ENCODE measurements at regions not wholly inside any gene's neighbourhood (a gene's known extent, or its start where the extent isn't known, plus 50 kb on each side); places are given as distances from the start of the nearest gene placed in this dataset.

- FAIRE-seq (no peak), DNase-seq (no peak)
- Histone ChIP-seq H3K27me3 (ENCODE audit: control insufficient read depth in 3 of 3, insufficient read depth in 3 of 3, low read length in 3 of 3) (no peaks in the 10 kb centered on the region), H3K4me1 (ENCODE audit: control insufficient read depth in 3 of 3, insufficient read depth in 2 of 3, low read depth in 1 of 3, low read length in 2 of 3) (no peaks in the 10 kb centered on the region), H3K27ac (ENCODE audit: low read depth in 1 of 3, low read length in 2 of 3) (no peak overlapping the region), H3K4me3 (ENCODE audit: low read depth in 1 of 3, low read length in 3 of 3) (no peak overlapping the region), H3K36me3 (ENCODE audit: control insufficient read depth in 3 of 3, insufficient read depth in 2 of 3, low read depth in 1 of 3, low read length in 3 of 3) (no peaks in the 10 kb centered on the region), H3K9me3 (ENCODE audit: control insufficient read depth in 2 of 2, insufficient read depth in 1 of 2, low read depth in 1 of 2, low read length in 1 of 2) (no peaks in the 10 kb centered on the region)
- 90 to 92% (median 90%) methylated on average over 2 of the region's 2 CpGs for WGBS, 3 donors
These were observed 116.0 kb upstream of the SLC35B3 start for GRCh38 chr6:8551386-8551785.

- Histone ChIP-seq H3K27me3 (ENCODE audit: control insufficient read depth in 3 of 3, insufficient read depth in 3 of 3, low read length in 3 of 3) (no peaks in the 10 kb centered on the region), H3K9me3 (ENCODE audit: control insufficient read depth in 2 of 2, insufficient read depth in 1 of 2, low read depth in 1 of 2, low read length in 1 of 2) (no peaks in the 10 kb centered on the region), H3K4me3 (ENCODE audit: low read depth in 1 of 3, low read length in 3 of 3) (no peak overlapping the region), H3K36me3 (ENCODE audit: control insufficient read depth in 3 of 3, insufficient read depth in 2 of 3, low read depth in 1 of 3, low read length in 3 of 3) (no peaks in the 10 kb centered on the region), H3K27ac (ENCODE audit: low read depth in 1 of 3, low read length in 2 of 3) (no peak overlapping the region), H3K4me1 (ENCODE audit: control insufficient read depth in 3 of 3, insufficient read depth in 2 of 3, low read depth in 1 of 3, low read length in 2 of 3) (no peaks in the 10 kb centered on the region)
- no peak for DNase-seq
- 63 to 66% (median 63%) methylated on average over 6 of the region's 6 CpGs for WGBS, 3 donors
- no peak for FAIRE-seq
These were observed 113.9 kb upstream of the SLC35B3 start for GRCh38 chr6:8549074-8549790.

- no peak overlapping the region for H3K4me3 ChIP-seq (ENCODE audit: low read depth in 1 of 3, low read length in 3 of 3)
- 78 to 84% (median 84%) methylated on average over 7 of the region's 7 CpGs for WGBS, 3 donors
- H3K36me3 ChIP-seq (ENCODE audit: control insufficient read depth in 3 of 3, insufficient read depth in 2 of 3, low read depth in 1 of 3, low read length in 3 of 3) = no peaks in the 10 kb centered on the region
- no peak for FAIRE-seq
- no peak for DNase-seq
- H3K27me3 ChIP-seq (ENCODE audit: control insufficient read depth in 3 of 3, insufficient read depth in 3 of 3, low read length in 3 of 3) = no peaks in the 10 kb centered on the region
- no peak overlapping the region for H3K27ac ChIP-seq (ENCODE audit: low read depth in 1 of 3, low read length in 2 of 3)
- no peaks in the 10 kb centered on the region for H3K9me3 ChIP-seq (ENCODE audit: control insufficient read depth in 2 of 2, insufficient read depth in 1 of 2, low read depth in 1 of 2, low read length in 1 of 2)
- H3K4me1 ChIP-seq (ENCODE audit: control insufficient read depth in 3 of 3, insufficient read depth in 2 of 3, low read depth in 1 of 3, low read length in 2 of 3) = no peaks in the 10 kb centered on the region
These were observed 111.2 kb upstream of the SLC35B3 start for GRCh38 chr6:8546496-8546895.

- Histone ChIP-seq H3K4me1 (ENCODE audit: control insufficient read depth in 3 of 3, insufficient read depth in 2 of 3, low read depth in 1 of 3, low read length in 2 of 3) (no peaks in the 10 kb centered on the region), H3K36me3 (ENCODE audit: control insufficient read depth in 3 of 3, insufficient read depth in 2 of 3, low read depth in 1 of 3, low read length in 3 of 3) (no peaks in the 10 kb centered on the region), H3K9me3 (ENCODE audit: control insufficient read depth in 2 of 2, insufficient read depth in 1 of 2, low read depth in 1 of 2, low read length in 1 of 2) (no peaks in the 10 kb centered on the region), H3K27me3 (ENCODE audit: control insufficient read depth in 3 of 3, insufficient read depth in 3 of 3, low read length in 3 of 3) (no peaks in the 10 kb centered on the region), H3K27ac (ENCODE audit: low read depth in 1 of 3, low read length in 2 of 3) (no peak overlapping the region), H3K4me3 (ENCODE audit: low read depth in 1 of 3, low read length in 3 of 3) (no peak overlapping the region)
- WGBS, 3 donors = 66 to 90% (median 86%) methylated on average over 1 of the region's 1 CpG
- no peak for DNase-seq
- FAIRE-seq = no peak
These were observed 110.0 kb upstream of the SLC35B3 start for GRCh38 chr6:8545336-8545735.

- no peak overlapping the region for H3K27ac ChIP-seq (ENCODE audit: low read depth in 1 of 3, low read length in 2 of 3)
- no peaks in the 10 kb centered on the region for H3K4me1 ChIP-seq (ENCODE audit: control insufficient read depth in 3 of 3, insufficient read depth in 2 of 3, low read depth in 1 of 3, low read length in 2 of 3)
- WGBS, 3 donors = 67 to 75% (median 68%) methylated on average over 4 of the region's 4 CpGs
- H3K4me3 ChIP-seq (ENCODE audit: low read depth in 1 of 3, low read length in 3 of 3) = no peak overlapping the region
- H3K36me3 ChIP-seq (ENCODE audit: control insufficient read depth in 3 of 3, insufficient read depth in 2 of 3, low read depth in 1 of 3, low read length in 3 of 3) = no peaks in the 10 kb centered on the region
- no peaks in the 10 kb centered on the region for H3K9me3 ChIP-seq (ENCODE audit: control insufficient read depth in 2 of 2, insufficient read depth in 1 of 2, low read depth in 1 of 2, low read length in 1 of 2)
- DNase-seq (no peak), FAIRE-seq (no peak)
- no peaks in the 10 kb centered on the region for H3K27me3 ChIP-seq (ENCODE audit: control insufficient read depth in 3 of 3, insufficient read depth in 3 of 3, low read length in 3 of 3)
These were observed 108.4 kb upstream of the SLC35B3 start for GRCh38 chr6:8543714-8544113.

DNA sequence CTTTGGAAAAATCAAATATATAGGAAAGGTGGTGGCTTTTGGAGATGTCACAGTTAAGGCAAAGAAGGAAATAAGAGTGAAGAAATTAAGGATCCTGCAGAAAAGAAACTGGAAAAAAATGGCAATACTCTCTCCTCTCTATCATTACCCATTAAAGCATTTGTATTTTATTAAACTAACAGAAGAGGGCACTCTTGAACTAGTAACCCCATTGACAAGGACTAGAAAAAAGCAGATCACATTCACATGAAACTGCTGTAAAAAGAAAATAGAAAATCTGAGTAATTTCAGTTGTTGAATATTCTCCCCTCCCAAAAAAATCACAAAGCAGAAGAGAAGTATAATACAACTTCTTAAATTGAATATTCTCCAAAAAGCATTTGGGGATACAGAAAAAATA, 104.1 kb upstream of the SLC35B3 start:
- DNase-seq (no peak), FAIRE-seq (no peak)
- Histone ChIP-seq H3K27me3 (ENCODE audit: control insufficient read depth in 3 of 3, insufficient read depth in 3 of 3, low read length in 3 of 3) (no peaks in the 10 kb centered on the region), H3K9me3 (ENCODE audit: control insufficient read depth in 2 of 2, insufficient read depth in 1 of 2, low read depth in 1 of 2, low read length in 1 of 2) (no peaks in the 10 kb centered on the region), H3K36me3 (ENCODE audit: control insufficient read depth in 3 of 3, insufficient read depth in 2 of 3, low read depth in 1 of 3, low read length in 3 of 3) (no peaks in the 10 kb centered on the region), H3K4me1 (ENCODE audit: control insufficient read depth in 3 of 3, insufficient read depth in 2 of 3, low read depth in 1 of 3, low read length in 2 of 3) (no peaks in the 10 kb centered on the region), H3K4me3 (ENCODE audit: low read depth in 1 of 3, low read length in 3 of 3) (no peak overlapping the region), H3K27ac (ENCODE audit: low read depth in 1 of 3, low read length in 2 of 3) (no peak overlapping the region)

DNA sequence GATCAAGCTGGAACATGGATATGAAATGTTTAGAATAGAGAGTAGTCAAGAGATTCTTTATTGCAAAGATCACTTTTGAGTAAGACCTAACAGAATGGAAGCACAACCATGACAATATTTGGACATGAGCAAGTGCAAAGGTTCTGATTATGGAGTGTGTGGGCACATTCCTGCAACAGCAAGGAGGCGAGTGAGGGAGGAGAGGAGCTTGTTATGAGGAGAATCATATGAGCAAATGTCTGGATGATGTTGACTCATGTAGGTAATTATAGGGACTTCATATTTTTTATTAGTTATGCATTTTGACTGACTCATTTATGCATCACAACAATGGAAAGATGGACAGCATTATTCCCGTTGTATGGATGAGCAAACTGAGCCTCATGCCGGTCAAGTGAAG, 100.8 kb upstream of the SLC35B3 start:
- H3K27me3 ChIP-seq (ENCODE audit: control insufficient read depth in 3 of 3, insufficient read depth in 3 of 3, low read length in 3 of 3) = no peaks in the 10 kb centered on the region
- no peaks in the 10 kb centered on the region for H3K36me3 ChIP-seq (ENCODE audit: control insufficient read depth in 3 of 3, insufficient read depth in 2 of 3, low read depth in 1 of 3, low read length in 3 of 3)
- WGBS, 3 donors = 48 to 88% (median 72%) methylated on average over 3 of the region's 3 CpGs
- no peak overlapping the region for H3K4me3 ChIP-seq (ENCODE audit: low read depth in 1 of 3, low read length in 3 of 3)
- FAIRE-seq (no peak), DNase-seq (no peak)
- no peak overlapping the region for H3K27ac ChIP-seq (ENCODE audit: low read depth in 1 of 3, low read length in 2 of 3)
- H3K4me1 ChIP-seq (ENCODE audit: control insufficient read depth in 3 of 3, insufficient read depth in 2 of 3, low read depth in 1 of 3, low read length in 2 of 3) = no peaks in the 10 kb centered on the region
- H3K9me3 ChIP-seq (ENCODE audit: control insufficient read depth in 2 of 2, insufficient read depth in 1 of 2, low read depth in 1 of 2, low read length in 1 of 2) = no peaks in the 10 kb centered on the region

DNA sequence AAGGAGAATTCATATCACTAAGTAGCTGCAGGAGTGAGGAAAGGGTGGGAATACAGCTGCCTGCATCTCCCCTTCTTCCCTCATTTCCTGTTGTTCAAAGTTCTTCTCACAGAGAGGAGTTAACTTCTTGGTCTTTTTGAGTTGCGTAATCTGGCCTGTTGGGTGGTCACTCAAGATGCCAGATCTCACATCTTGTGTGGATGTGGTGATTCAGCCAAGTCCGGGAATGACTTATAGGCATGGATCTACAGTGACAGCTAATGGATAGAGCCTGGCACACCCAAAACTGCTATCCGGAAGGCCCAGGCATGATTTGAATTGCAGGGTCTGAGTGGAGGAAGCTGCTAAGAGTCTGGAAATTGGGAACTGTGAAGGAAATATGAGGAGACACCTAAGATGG, 100.2 kb upstream of the SLC35B3 start:
- Histone ChIP-seq H3K27ac (ENCODE audit: low read depth in 1 of 3, low read length in 2 of 3) (no peak overlapping the region), H3K36me3 (ENCODE audit: control insufficient read depth in 3 of 3, insufficient read depth in 2 of 3, low read depth in 1 of 3, low read length in 3 of 3) (no peaks in the 10 kb centered on the region), H3K27me3 (ENCODE audit: control insufficient read depth in 3 of 3, insufficient read depth in 3 of 3, low read length in 3 of 3) (no peaks in the 10 kb centered on the region), H3K9me3 (ENCODE audit: control insufficient read depth in 2 of 2, insufficient read depth in 1 of 2, low read depth in 1 of 2, low read length in 1 of 2) (no peaks in the 10 kb centered on the region), H3K4me1 (ENCODE audit: control insufficient read depth in 3 of 3, insufficient read depth in 2 of 3, low read depth in 1 of 3, low read length in 2 of 3) (no peaks in the 10 kb centered on the region), H3K4me3 (ENCODE audit: low read depth in 1 of 3, low read length in 3 of 3) (no peak overlapping the region)
- FAIRE-seq (no peak), DNase-seq (no peak)
- 72 to 82% (median 78%) methylated on average over 3 of the region's 3 CpGs for WGBS, 3 donors

DNA sequence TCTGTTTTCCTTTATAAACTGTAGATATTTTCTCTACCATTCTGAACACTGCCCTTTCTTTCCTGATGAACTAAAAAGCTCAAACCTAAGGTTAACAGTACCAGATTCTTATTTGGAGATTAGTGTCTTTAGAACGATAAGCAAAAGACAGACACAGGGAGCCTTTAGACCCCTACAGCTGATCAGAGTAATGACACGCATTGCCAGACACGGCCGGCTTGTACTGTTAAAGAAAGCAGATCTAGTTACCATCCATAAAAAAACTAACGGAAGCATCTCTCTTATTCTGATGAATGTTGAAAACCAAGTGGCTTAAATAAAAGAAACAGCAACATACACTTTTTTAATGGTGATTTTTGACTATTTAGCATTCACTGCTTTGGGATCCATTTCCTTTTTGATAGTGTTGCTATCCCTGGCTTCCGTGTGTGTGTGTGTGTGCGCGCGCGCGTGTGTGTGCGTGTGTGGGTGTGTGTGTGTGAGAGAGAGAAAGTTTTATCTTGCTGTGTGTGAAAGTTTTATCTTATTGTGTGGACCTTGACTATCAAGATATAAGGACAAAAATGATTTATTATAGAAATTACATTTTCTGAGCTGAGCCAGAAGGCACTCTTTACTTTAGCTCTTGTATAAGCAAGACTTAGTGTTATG, 95.6 kb upstream of the SLC35B3 start:
- Histone ChIP-seq H3K27ac (ENCODE audit: low read depth in 1 of 3, low read length in 2 of 3) (no peak overlapping the region), H3K36me3 (ENCODE audit: control insufficient read depth in 3 of 3, insufficient read depth in 2 of 3, low read depth in 1 of 3, low read length in 3 of 3) (no peaks in the 10 kb centered on the region), H3K4me1 (ENCODE audit: control insufficient read depth in 3 of 3, insufficient read depth in 2 of 3, low read depth in 1 of 3, low read length in 2 of 3) (no peaks in the 10 kb centered on the region), H3K27me3 (ENCODE audit: control insufficient read depth in 3 of 3, insufficient read depth in 3 of 3, low read length in 3 of 3) (no peaks in the 10 kb centered on the region), H3K9me3 (ENCODE audit: control insufficient read depth in 2 of 2, insufficient read depth in 1 of 2, low read depth in 1 of 2, low read length in 1 of 2) (no peaks in the 10 kb centered on the region), H3K4me3 (ENCODE audit: low read depth in 1 of 3, low read length in 3 of 3) (no peak overlapping the region)
- DNase-seq (no peak), FAIRE-seq (no peak)
- 68 to 80% (median 80%) methylated on average over 12 of the region's 12 CpGs for WGBS, 3 donors

Data from small intestine (tissue), 7 donors.